Mucosa of rectum (tissue), 2 donors: ENCODE measurements at regions not wholly inside any gene's neighbourhood (a gene's known extent, or its start where the extent isn't known, plus 50 kb on each side); places are given as distances from the start of the nearest gene placed in this dataset.

ENCODE experiments used
- H3K27ac ChIP-seq, 2 donors: one replicate each; pipeline ENCODE4 v1.7.0; 2013; ENCODE audit warnings: inconsistent platforms in 2 of 2, low read depth in 2 of 2, low read length in 2 of 2
- H3K27me3 ChIP-seq, 2 donors: one replicate each; pipeline ENCODE4 v1.7.0; 2013; ENCODE audit warnings: low read length in 2 of 2; ENCODE audit not compliant: control insufficient read depth in 2 of 2, insufficient read depth in 2 of 2
- H3K36me3 ChIP-seq, 2 donors: one replicate each; pipeline ENCODE4 v1.7.0; 2013; ENCODE audit warnings: low read length in 2 of 2; ENCODE audit not compliant: control insufficient read depth in 2 of 2, insufficient read depth in 2 of 2
- H3K4me1 ChIP-seq, 2 donors: one replicate each; pipeline ENCODE4 v1.7.0; 2013; ENCODE audit warnings: low read length in 2 of 2, mild to moderate bottlenecking in 1 of 2; ENCODE audit not compliant: control insufficient read depth in 2 of 2, insufficient read depth in 2 of 2
- H3K4me3 ChIP-seq, 2 donors: one replicate each; pipeline ENCODE4 v1.7.0; 2013; ENCODE audit warnings: low read length in 2 of 2
- H3K9ac ChIP-seq, 2 donors: one replicate each; pipeline ENCODE4 v1.7.0; 2013; ENCODE audit warnings: low read length in 2 of 2, low read depth in 1 of 2, mild to moderate bottlenecking in 1 of 2
- H3K9me3 ChIP-seq, 2 donors: one replicate each; pipeline ENCODE4 v1.7.0; 2013; ENCODE audit warnings: low read length in 2 of 2; ENCODE audit not compliant: control insufficient read depth in 2 of 2
- donor health status: healthy.
- donor health status: Normal muscosa, but diverticular disease.

DNA sequence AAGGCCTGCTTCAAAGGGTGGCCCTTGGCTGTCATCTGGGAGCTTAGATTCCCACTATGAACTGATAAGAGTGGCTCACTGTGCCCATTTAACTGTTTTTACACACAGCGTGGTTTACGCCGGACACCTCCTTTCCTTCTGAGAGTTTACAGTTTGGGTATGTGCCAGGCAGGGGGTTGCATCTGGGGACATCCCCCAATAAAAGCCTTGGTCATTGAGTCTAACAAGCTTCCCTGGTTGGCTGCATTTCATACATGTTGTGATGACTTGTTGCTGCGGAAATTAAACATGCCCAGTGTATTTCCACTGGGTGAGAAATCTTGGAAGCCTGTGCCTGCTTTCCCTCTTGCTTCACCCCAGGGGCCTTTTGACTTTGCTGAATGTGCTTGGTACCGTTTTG, 264.1 kb upstream of the NPY start:
- Histone ChIP-seq H3K4me1 (no peaks in the 10 kb centered on the region), H3K9me3 (no peaks in the 10 kb centered on the region), H3K9ac (no peak overlapping the region), H3K27ac (no peak overlapping the region), H3K4me3 (no peak overlapping the region), H3K36me3 (no peaks in the 10 kb centered on the region), H3K27me3 (no peaks in the 10 kb centered on the region)

DNA sequence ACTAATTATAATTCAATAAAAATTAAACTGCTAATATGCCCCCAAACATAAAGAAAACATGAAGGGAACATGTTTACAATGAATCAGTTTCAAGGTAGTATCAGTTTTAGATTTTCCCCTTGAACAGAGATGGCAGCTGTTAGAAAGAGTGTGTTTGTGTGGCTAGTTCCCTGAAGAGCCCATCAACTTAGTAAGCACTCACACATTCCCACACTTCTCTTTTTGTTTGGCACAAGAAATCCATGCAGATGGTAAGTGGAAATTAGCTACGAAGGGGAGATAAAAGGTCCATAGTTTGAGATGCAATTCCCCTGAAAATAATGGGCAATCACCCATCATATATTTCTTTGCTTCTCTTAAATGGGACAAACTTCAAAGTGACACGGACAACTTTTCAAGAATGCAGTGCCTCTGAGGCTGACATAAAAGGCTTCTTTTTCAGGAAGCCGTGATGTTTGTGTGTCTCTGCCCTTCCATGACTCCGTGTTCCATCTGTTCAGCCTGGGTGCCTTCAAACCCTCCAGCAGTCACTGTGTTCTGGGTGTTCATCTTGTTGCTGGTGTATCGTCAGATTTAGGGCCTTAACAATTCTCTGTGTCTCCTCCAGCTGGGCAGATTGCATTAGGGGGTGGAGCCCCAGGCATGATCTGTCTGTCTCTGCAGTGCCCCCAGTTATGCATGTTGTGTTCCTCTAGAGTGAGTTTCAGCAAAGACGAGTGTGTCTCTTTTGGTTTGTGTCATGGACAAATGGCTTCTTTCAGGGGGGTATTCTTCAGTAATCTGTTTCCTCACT, 259.5 kb upstream of the NPY start:
- no peaks in the 10 kb centered on the region for H3K36me3 ChIP-seq
- H3K9me3 ChIP-seq = no peaks in the 10 kb centered on the region
- no peak overlapping the region for H3K4me3 ChIP-seq
- no peaks in the 10 kb centered on the region for H3K4me1 ChIP-seq
- H3K9ac ChIP-seq = no peak overlapping the region
- H3K27me3 ChIP-seq = no peaks in the 10 kb centered on the region
- no peak overlapping the region for H3K27ac ChIP-seq

DNA sequence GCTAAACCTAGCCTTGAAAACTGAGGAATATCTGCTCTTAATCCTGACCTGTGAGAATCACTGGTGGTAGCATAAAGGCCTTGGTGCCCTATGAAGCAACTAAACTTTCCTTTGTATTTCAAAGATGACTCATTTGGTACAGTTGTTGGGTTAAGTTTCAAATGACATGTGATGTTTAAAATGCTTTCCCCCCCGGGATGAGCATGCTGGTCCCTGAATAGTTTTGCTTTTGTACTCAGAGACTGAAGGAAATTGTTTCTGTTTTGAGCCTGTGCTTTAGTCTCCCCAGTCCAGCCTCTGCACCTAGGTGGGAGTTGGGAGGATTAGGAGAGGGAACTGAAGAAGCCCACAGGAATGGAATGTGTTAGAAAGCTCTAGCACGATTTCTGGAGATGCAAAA, 258.9 kb upstream of the NPY start:
- Histone ChIP-seq H3K27ac (no peak overlapping the region), H3K9ac (no peak overlapping the region), H3K27me3 (no peaks in the 10 kb centered on the region), H3K9me3 (no peaks in the 10 kb centered on the region), H3K4me1 (no peaks in the 10 kb centered on the region), H3K36me3 (no peaks in the 10 kb centered on the region), H3K4me3 (no peak overlapping the region)

DNA sequence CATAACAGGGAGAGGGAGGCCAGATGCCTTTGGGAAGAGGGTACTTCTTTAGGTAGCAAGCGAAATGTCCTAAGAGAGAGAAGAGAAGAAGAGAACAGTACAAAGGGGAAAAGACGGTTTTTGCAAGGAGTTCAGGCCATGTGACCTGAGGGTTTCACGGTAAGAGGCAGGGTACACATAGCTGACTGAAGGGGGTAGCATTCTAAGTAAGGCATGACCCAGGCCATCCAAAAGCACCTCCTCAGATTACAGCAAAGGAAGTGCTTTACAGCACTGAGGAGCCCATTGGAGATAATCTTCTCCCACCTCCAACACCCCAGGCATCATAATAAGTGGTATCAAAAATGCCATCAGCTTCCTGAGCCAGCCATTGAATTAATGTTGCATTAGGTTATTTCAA, 258.2 kb upstream of the NPY start:
- Histone ChIP-seq H3K9ac (no peak overlapping the region), H3K27ac (no peak overlapping the region), H3K27me3 (no peaks in the 10 kb centered on the region), H3K4me1 (no peaks in the 10 kb centered on the region), H3K9me3 (no peaks in the 10 kb centered on the region), H3K4me3 (no peak overlapping the region), H3K36me3 (no peaks in the 10 kb centered on the region)

DNA sequence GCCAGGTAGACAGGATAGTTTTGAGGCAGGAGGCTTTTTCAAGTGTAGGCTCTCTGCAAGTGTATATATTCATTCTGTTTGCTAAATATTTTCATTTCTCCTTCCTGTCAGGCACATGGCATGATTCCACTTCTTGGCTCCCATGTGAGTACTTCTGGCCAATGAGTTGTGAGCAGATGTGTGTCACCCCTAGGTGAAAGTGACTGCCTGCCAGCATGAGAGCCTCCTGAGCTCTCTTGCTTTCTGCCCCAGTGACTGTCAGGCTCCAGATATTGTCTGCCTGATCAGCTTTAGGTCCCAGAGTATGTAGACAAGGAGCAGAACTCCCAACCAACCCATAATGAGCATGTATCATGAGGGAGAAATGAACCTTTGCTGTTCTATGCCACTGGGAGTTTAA, 257.6 kb upstream of the NPY start:
- Histone ChIP-seq H3K4me1 (no peaks in the 10 kb centered on the region), H3K4me3 (no peak overlapping the region), H3K9me3 (no peaks in the 10 kb centered on the region), H3K36me3 (no peaks in the 10 kb centered on the region), H3K27me3 (no peaks in the 10 kb centered on the region), H3K27ac (no peak overlapping the region), H3K9ac (no peak overlapping the region)

DNA sequence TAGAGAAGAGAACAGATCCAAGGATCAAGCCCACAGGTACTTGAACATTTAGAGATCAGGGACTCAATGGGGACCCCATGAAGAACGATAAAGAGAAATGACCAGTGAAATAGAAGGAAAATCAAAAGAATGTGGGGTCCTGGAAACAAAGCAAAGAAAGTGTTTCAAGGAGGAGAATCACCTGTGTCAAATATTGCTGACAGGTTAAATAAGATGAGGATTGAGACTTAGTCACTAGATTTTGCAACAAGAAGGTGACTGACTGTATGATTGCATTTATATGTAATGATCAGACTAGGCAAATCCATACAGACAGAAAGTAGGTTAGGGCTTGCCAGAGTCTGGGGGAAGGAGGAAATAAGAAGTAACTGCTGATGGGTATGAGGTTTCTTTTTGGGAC, 254.9 kb upstream of the NPY start:
- Histone ChIP-seq H3K27me3 (no peaks in the 10 kb centered on the region), H3K36me3 (no peaks in the 10 kb centered on the region), H3K4me3 (no peak overlapping the region), H3K9me3 (no peaks in the 10 kb centered on the region), H3K4me1 (no peaks in the 10 kb centered on the region), H3K27ac (no peak overlapping the region), H3K9ac (no peak overlapping the region)

DNA sequence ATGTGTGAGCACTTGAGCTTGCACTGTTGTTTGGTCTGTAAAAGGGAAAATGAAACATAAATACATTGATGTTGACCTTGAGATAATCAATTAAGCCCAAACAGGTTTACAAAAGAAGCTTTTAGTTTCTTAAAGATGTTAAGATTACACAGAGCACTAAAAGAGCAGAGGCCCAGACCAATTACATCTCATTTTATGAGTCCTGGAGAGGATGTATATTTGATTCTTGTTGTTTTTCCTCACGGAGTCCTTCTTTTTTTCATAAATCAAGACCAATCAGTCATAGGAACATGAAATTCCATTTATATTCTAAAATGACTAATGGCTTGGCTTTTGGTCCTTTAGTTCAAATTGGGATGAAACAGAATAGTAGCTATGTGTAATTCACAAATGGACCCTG, 249.7 kb upstream of the NPY start:
- H3K36me3 ChIP-seq = no peaks in the 10 kb centered on the region
- no peaks in the 10 kb centered on the region for H3K4me1 ChIP-seq
- H3K4me3 ChIP-seq = no peak overlapping the region
- no peak overlapping the region for H3K9ac ChIP-seq
- no peaks in the 10 kb centered on the region for H3K9me3 ChIP-seq
- no peaks in the 10 kb centered on the region for H3K27me3 ChIP-seq
- H3K27ac ChIP-seq = no peak overlapping the region

DNA sequence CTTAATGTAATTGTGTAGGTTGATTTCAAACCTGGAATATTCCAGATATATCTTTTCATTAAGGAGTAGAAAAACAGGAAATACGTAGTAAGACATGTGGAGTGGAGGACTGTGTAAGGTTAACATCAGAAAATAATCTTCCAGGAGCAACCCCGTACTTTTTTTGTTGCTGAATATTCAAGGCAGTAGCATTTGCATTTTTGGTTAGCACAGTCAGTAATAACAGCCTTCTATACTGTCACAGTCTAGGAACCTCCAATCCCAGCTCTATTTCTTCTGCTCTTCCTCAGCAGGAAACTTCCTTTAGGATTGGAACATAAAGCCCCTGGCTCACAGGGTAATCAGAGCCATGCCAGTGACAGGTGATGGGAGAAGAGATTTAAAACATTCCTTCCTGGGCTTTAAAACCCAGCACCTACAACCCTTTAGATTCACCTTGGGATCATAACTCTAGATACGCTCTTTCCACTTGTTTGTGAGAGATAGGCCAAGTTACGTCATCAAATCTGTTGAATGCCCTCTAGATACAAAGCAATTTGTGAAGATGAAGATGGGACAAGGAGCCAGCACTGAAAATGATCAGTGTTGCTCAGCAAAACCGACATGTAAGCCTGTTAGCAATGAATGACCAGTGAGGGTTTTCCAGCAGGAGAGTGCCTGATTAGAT, 248.5 kb upstream of the NPY start:
- H3K4me3 ChIP-seq = no peak overlapping the region
- H3K36me3 ChIP-seq = no peaks in the 10 kb centered on the region
- H3K9me3 ChIP-seq = no peaks in the 10 kb centered on the region
- H3K27me3 ChIP-seq = no peaks in the 10 kb centered on the region
- no peak overlapping the region for H3K27ac ChIP-seq
- no peak overlapping the region for H3K9ac ChIP-seq
- H3K4me1 ChIP-seq = no peaks in the 10 kb centered on the region

DNA sequence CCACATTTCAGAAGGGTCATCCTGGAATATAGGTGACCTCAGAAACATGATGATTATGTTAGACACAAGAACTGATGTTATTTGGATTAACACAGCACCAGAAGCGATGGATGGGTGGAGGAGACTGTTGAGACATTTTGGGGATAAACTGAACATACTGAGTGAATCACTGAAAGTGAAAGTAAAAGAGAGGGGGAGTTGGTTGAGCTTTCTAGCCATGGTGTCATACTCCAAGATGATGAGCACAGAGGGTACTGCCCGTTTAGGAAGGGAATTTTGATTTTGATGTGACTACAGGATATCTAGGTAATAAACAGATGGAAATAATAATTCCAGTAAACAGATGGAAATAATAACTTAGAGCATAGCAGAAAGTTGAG, 248.0 kb upstream of the NPY start:
- H3K9ac ChIP-seq = no peak overlapping the region
- H3K27ac ChIP-seq = no peak overlapping the region
- no peaks in the 10 kb centered on the region for H3K9me3 ChIP-seq
- no peaks in the 10 kb centered on the region for H3K36me3 ChIP-seq
- H3K4me1 ChIP-seq = no peaks in the 10 kb centered on the region
- H3K4me3 ChIP-seq = no peak overlapping the region
- no peaks in the 10 kb centered on the region for H3K27me3 ChIP-seq

DNA sequence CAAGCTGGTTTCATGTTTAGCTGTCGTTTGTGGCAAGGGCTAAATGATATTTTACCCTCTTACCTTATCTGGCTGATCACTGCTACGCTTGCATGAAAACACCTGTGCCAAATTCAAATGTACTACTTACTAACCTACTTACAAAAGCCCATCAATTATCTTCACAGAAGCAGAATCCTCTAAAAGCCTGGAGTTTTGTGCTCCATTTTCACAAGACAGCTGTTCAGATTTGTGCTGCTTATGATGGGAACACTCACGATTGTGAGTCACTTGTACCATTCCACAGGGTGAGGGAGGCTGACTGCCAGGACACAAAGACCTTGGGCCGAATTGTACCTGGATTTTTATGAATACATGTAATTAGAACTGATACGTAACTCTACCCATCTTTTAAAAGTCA, 245.0 kb upstream of the NPY start:
- no peaks in the 10 kb centered on the region for H3K36me3 ChIP-seq
- H3K9ac ChIP-seq = no peak overlapping the region
- H3K27me3 ChIP-seq = no peaks in the 10 kb centered on the region
- no peaks in the 10 kb centered on the region for H3K9me3 ChIP-seq
- H3K4me3 ChIP-seq = no peak overlapping the region
- H3K4me1 ChIP-seq = no peaks in the 10 kb centered on the region
- no peak overlapping the region for H3K27ac ChIP-seq
